ENCODE measurements at regions not wholly inside any gene's neighbourhood (a gene's known extent, or its start where the extent isn't known, plus 50 kb on each side); places are given as distances from the start of the nearest gene placed in this dataset.
A peak's percentile ranks its signal among the peaks of the same experiment; 100 is the strongest.
"Not testable (repeated sequence)": the region's sequence is repeated elsewhere in the genome, so short reads cannot be mapped to it uniquely, and the experiment has no call there.

DNA sequence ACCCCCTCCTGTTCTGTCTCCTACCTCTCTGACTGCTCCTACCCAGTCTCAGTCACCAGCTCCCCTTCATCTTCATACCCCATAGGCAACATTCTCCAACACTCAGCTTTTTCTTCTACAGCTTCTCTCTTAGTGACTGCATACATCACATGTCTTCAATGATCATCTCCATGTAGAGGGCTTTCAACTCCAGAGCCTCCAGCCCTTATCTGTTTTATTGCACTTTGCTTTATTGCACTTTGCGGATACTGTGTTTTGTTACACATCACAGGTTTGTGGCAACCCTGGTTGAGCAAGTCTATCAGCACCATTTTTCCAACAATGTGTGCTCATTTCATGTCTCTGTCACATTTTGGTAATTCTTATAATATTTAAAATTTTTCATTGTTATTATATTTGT is 230.7 kb downstream of the DEPDC1B start:
- H3K27me3 Mint-ChIP-seq (ENCODE audit: low read depth): no peaks in the 10 kb centered on the region
- TF ChIP-seq, protein P1, sequence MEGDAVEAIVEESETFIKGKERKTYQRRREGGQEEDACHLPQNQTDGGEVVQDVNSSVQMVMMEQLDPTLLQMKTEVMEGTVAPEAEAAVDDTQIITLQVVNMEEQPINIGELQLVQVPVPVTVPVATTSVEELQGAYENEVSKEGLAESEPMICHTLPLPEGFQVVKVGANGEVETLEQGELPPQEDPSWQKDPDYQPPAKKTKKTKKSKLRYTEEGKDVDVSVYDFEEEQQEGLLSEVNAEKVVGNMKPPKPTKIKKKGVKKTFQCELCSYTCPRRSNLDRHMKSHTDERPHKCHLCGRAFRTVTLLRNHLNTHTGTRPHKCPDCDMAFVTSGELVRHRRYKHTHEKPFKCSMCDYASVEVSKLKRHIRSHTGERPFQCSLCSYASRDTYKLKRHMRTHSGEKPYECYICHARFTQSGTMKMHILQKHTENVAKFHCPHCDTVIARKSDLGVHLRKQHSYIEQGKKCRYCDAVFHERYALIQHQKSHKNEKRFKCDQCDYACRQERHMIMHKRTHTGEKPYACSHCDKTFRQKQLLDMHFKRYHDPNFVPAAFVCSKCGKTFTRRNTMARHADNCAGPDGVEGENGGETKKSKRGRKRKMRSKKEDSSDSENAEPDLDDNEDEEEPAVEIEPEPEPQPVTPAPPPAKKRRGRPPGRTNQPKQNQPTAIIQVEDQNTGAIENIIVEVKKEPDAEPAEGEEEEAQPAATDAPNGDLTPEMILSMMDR (IDR thresholded peaks at IDR 0.05; ENCODE audit: unreplicated experiment in 3 of 3): no peak
- no peak overlapping the region for H3K27ac Mint-ChIP-seq
- H3K4me3 Mint-ChIP-seq: no peak overlapping the region
- no peaks in the 10 kb centered on the region for H3K4me1 Mint-ChIP-seq
- peaks cover 10% of the 10 kb centered on the region for H3K9me3 Mint-ChIP-seq
- H3K36me3 Mint-ChIP-seq (ENCODE audit: low read depth): no peaks in the 10 kb centered on the region

DNA sequence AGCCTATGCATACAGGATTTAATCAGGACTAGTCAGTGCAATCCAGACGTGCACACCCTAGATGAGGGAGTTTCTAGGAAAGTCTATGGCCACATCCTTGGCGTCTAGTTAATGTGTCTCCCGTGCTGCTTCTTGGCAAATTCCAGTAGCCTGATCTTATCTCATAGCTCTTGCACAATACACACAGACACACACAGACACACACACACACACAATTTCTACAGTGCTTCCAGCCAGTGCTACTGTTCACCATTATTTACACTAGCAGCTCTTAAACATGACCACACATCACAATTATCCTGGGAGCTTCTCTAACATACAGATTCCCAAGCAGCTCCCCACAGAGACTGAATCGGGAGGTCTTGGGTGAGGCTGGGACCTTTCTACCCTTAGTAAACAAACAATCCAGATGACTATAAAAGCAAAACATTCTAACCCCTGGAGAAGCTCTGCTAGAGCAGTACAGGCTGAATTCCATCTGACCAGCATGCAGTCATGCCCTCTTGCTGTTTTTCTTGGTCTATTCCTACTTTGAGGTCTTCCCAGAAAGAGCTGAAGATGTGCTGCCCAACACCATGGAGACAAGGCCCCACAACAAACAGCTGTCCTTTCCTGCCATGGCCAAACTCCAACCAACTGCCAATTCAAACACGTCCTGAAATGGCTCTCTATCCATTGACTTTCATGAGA is 236.6 kb downstream of the DEPDC1B start:
- Mint-ChIP-seq H3K36me3 (ENCODE audit: low read depth) (no peaks in the 10 kb centered on the region), H3K4me3 (no peak overlapping the region), H3K9me3 (no peaks in the 10 kb centered on the region), H3K27me3 (ENCODE audit: low read depth) (peaks cover 4% of the 10 kb centered on the region), H3K27ac (no peak overlapping the region), H3K4me1 (no peaks in the 10 kb centered on the region)
- TF ChIP-seq, protein P1 (IDR thresholded peaks at IDR 0.05; ENCODE audit: unreplicated experiment in 3 of 3): no peak

DNA sequence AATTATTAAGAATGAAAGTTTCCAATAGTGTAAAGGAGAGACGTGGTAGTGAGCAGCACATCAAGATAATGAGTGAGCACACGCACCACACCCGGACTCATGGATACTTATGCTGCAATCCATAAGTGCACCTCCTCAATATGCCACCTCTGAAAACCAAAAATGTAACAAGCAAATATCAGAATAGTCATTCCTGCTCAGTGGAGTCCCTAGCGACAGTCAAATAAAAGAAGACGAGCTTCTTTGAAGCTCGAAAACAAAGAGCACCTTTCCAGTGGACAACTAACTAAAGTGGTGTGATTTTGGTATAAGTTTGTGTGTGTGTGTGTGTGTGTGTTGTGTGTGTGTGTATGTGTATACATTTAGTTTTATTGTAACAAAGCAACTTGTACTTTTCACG is 241.3 kb downstream of the DEPDC1B start:
- Mint-ChIP-seq H3K9me3 (no peaks in the 10 kb centered on the region), H3K36me3 (ENCODE audit: low read depth) (no peaks in the 10 kb centered on the region), H3K4me3 (no peak overlapping the region), H3K27ac (no peak overlapping the region), H3K27me3 (ENCODE audit: low read depth) (peaks cover 7% of the 10 kb centered on the region), H3K4me1 (peaks cover 12% of the 10 kb centered on the region)
- TF ChIP-seq, protein P1 (IDR thresholded peaks at IDR 0.05; ENCODE audit: unreplicated experiment in 3 of 3): no peak

DNA sequence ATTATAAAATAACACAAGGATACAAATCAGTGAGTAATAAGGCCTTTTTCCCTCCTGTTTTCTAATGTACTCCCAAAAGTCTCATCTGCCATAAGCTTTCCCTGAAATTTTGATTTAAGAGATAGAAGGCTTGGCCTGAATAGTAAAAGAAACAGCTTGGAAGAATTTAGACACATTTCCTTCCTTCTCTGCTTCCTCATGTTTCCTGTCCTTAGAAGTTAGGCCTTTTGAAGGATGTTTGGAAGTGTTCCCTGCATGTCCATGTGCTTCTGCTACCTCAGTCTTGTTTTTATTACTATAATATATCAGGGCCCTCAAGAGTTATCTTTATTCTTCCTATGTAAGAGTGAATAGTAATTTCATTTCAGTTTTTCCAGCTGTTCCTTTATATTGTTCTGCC is 242.7 kb downstream of the DEPDC1B start:
- TF ChIP-seq, protein P1 (IDR thresholded peaks at IDR 0.05; ENCODE audit: unreplicated experiment in 3 of 3): no peak
- Mint-ChIP-seq H3K27me3 (ENCODE audit: low read depth) (peaks cover 6% of the 10 kb centered on the region), H3K27ac (peak overlapping the region; percentile 2 to 43 (median 10)), H3K4me1 (peaks cover 12% of the 10 kb centered on the region), H3K36me3 (ENCODE audit: low read depth) (no peaks in the 10 kb centered on the region), H3K9me3 (no peaks in the 10 kb centered on the region), H3K4me3 (no peak overlapping the region)

DNA sequence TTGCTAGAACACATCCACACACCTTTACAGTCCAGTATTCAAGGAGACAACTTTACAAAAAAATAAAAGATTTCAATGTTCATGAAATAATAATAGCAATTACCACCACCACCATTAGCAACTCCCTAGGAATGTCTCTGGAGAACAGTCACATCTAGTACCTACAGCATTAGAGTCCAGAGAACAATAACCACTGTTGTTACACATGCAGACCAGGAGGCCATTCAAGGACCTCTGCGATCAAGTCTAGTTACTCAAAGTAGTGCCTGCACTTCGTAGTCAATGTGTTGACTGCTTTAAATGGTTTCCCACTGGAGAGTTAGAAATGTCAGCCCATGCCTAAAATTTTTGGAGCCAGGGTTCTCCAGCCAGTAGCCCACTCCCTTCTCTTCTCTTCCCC is 244.4 kb downstream of the DEPDC1B start:
- Mint-ChIP-seq H3K36me3 (ENCODE audit: low read depth) (no peaks in the 10 kb centered on the region), H3K4me1 (peaks cover 18% of the 10 kb centered on the region), H3K27me3 (ENCODE audit: low read depth) (peaks cover 3% of the 10 kb centered on the region), H3K27ac (no peak overlapping the region), H3K4me3 (no peak overlapping the region), H3K9me3 (no peaks in the 10 kb centered on the region)
- TF ChIP-seq, protein P1 (IDR thresholded peaks at IDR 0.05; ENCODE audit: unreplicated experiment in 3 of 3): no peak

DNA sequence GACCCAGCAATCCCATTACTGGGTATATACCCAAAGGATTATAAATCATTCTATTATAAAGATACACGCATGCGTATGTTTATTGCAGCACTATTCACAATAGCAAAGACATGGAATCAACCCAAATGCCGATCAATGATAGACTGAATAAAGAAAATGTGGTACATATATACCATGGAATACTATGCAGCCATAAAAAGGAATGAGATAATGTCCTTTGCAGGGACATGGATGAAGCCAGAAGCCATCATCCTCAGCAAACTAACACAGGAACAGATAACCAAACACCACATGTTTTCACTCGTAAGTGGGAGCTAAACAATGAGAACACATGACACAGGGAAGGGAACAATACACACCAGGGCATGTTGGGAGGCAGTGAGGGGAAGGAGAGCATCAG is 245.7 kb downstream of the DEPDC1B start:
- H3K27me3 Mint-ChIP-seq (ENCODE audit: low read depth); H3K27ac Mint-ChIP-seq; H3K4me3 Mint-ChIP-seq; H3K36me3 Mint-ChIP-seq (ENCODE audit: low read depth); H3K9me3 Mint-ChIP-seq: not testable (repeated sequence)
- peaks cover 18% of the 10 kb centered on the region for H3K4me1 Mint-ChIP-seq
